ENCODE measurements at regions not wholly inside any gene's neighbourhood (a gene's known extent, or its start where the extent isn't known, plus 50 kb on each side); places are given as distances from the start of the nearest gene placed in this dataset.

DNA sequence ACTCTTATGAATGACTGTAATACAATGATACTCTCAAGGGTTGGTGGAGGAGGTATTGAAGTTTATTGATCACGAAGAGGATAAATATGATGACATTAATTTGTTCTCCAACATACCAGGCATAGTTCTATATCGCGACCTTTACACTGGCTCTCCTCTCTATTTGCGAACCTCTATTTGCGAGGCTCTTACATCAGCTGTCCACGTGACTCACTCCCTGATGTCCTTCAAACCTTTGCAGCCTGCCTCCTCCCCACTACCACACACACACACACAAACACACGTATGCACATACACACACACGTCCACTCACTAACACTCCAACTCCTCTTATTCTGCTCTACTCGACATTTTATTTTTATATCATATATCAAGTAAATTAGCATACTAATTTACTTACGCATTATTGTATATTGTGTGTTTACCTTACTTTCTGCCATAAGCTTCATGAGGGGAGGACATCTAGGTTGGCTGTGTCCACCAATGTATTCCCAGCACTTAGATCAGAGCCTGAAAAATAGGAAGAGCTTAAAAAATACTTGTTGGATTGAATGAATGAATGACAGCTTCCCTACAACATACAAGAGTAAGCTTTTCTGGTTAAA, 53.3 kb upstream of the TNFRSF21 start (continued):
- TF ChIP-seq ARNTL (CRISPR knock-in tag; IDR thresholded peaks at IDR 0.05) (peak; percentile 83), THYN1 (CRISPR knock-in tag; IDR thresholded peaks at IDR 0.05; ENCODE audit: borderline replicate concordance, low read depth) (no peak), AHR (CRISPR knock-in tag; IDR thresholded peaks at IDR 0.05) (no peak), ZNF891 (CRISPR knock-in tag; IDR thresholded peaks at IDR 0.05) (no peak), ZNF331 (CRISPR knock-in tag; IDR thresholded peaks at IDR 0.05) (peak; percentile 76), GLI4 (CRISPR knock-in tag; IDR thresholded peaks at IDR 0.05; ENCODE audit: borderline replicate concordance) (0 out of 2 replicates have a peak, but pooled peaks have one; percentile 41), ZKSCAN1 (IDR thresholded peaks at IDR 0.05; ENCODE audit: low read length) (no peak), ZNF83 (CRISPR knock-in tag; IDR thresholded peaks at IDR 0.05; ENCODE audit: borderline replicate concordance) (no peak), ZNF460 (CRISPR knock-in tag; IDR thresholded peaks at IDR 0.05; ENCODE audit: borderline replicate concordance) (no peak), ELF4 (CRISPR knock-in tag; IDR thresholded peaks at IDR 0.05; ENCODE audit: borderline replicate concordance) (no peak), REPIN1 (CRISPR knock-in tag; IDR thresholded peaks at IDR 0.05; ENCODE audit: borderline replicate concordance, low read depth) (no peak), IKZF4 (CRISPR knock-in tag; IDR thresholded peaks at IDR 0.05; ENCODE audit: borderline replicate concordance, low read depth, not compliant biosample characterization) (no peak), DNMT3B (CRISPR knock-in tag; conservative IDR thresholded peaks at IDR 0.05) (peak; percentile 66; the same call in 1 of the 2 replicates), KLF12 (CRISPR knock-in tag; IDR thresholded peaks at IDR 0.05; ENCODE audit: borderline replicate concordance) (no peak), ISL2 (CRISPR knock-in tag; IDR thresholded peaks at IDR 0.05) (0 out of 2 replicates have a peak, but pooled peaks have one; percentile 22), BRCA1 (CRISPR knock-in tag; IDR thresholded peaks at IDR 0.05) (no peak), DNMT1 (CRISPR knock-in tag; IDR thresholded peaks at IDR 0.05) (no peak), HIVEP1 (CRISPR knock-in tag; IDR thresholded peaks at IDR 0.05) (no peak), ZNF484 (CRISPR knock-in tag; IDR thresholded peaks at IDR 0.05; ENCODE audit: borderline replicate concordance, low read depth) (no peak)
- TF ChIP-seq, protein P1, sequence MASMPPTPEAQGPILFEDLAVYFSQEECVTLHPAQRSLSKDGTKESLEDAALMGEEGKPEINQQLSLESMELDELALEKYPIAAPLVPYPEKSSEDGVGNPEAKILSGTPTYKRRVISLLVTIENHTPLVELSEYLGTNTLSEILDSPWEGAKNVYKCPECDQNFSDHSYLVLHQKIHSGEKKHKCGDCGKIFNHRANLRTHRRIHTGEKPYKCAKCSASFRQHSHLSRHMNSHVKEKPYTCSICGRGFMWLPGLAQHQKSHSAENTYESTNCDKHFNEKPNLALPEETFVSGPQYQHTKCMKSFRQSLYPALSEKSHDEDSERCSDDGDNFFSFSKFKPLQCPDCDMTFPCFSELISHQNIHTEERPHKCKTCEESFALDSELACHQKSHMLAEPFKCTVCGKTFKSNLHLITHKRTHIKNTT (CRISPR knock-in tag; IDR thresholded peaks at IDR 0.05) = no peak
- TF ChIP-seq, protein P2, sequence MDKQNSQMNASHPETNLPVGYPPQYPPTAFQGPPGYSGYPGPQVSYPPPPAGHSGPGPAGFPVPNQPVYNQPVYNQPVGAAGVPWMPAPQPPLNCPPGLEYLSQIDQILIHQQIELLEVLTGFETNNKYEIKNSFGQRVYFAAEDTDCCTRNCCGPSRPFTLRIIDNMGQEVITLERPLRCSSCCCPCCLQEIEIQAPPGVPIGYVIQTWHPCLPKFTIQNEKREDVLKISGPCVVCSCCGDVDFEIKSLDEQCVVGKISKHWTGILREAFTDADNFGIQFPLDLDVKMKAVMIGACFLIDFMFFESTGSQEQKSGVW (CRISPR knock-in tag; IDR thresholded peaks at IDR 0.05; ENCODE audit: borderline replicate concordance) = no peak
- TF ChIP-seq, protein P3, sequence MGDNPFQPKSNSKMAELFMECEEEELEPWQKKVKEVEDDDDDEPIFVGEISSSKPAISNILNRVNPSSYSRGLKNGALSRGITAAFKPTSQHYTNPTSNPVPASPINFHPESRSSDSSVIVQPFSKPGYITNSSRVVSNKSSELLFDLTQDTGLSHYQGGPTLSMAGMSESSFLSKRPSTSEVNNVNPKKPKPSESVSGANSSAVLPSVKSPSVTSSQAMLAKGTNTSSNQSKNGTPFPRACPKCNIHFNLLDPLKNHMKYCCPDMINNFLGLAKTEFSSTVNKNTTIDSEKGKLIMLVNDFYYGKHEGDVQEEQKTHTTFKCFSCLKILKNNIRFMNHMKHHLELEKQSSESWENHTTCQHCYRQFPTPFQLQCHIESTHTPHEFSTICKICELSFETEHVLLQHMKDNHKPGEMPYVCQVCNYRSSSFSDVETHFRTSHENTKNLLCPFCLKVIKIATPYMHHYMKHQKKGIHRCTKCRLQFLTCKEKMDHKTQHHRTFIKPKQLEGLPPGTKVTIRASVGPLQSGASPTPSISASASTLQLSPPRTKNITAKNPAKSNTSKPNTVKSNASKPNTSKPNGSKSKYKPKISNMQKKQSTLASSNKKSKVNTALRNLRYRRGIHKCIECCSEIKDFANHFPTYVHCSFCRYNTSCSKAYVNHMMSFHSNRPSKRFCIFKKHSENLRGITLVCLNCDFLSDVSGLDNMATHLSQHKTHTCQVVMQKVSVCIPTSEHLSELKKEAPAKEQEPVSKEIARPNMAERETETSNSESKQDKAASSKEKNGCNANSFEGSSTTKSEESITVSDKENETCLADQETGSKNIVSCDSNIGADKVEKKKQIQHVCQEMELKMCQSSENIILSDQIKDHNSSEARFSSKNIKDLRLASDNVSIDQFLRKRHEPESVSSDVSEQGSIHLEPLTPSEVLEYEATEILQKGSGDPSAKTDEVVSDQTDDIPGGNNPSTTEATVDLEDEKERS (CRISPR knock-in tag; IDR thresholded peaks at IDR 0.05) = peak; percentile 77; the same call in 1 of the 2 replicates
- TF ChIP-seq, protein P4, sequence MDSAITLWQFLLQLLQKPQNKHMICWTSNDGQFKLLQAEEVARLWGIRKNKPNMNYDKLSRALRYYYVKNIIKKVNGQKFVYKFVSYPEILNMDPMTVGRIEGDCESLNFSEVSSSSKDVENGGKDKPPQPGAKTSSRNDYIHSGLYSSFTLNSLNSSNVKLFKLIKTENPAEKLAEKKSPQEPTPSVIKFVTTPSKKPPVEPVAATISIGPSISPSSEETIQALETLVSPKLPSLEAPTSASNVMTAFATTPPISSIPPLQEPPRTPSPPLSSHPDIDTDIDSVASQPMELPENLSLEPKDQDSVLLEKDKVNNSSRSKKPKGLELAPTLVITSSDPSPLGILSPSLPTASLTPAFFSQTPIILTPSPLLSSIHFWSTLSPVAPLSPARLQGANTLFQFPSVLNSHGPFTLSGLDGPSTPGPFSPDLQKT (CRISPR knock-in tag; IDR thresholded peaks at IDR 0.05; ENCODE audit: borderline replicate concordance) = no peak

Data from HepG2 (cell line).